Adrenal gland (tissue), 9 donors: ENCODE measurements at regions not wholly inside any gene's neighbourhood (a gene's known extent, or its start where the extent isn't known, plus 50 kb on each side); places are given as distances from the start of the nearest gene placed in this dataset.
"Not testable (repeated sequence)": the region's sequence is repeated elsewhere in the genome, so short reads cannot be mapped to it uniquely, and the experiment has no call there.

Experiments used
- DNase-seq, 7 donors: peaks; one replicate each; pipeline ENCODE4 v3.0.0-alpha.2; 2019 to 2020
- H3K27ac ChIP-seq, 5 donors: fragments of 200-600 bp; sonication (generic) in 4 of 5; 1 replicate in 3 of 5; 2 replicates in 2 of 5; pipeline versions ENCODE4 v1.5.1 to v1.8.0; 2016 to 2020; ENCODE audit warnings: mild to moderate bottlenecking in 1 of 5
- H3K27me3 ChIP-seq: fragments of 200-600 bp; 2 replicates; pipeline ENCODE4 v1.8.0; 2021
- H3K36me3 ChIP-seq, 2 donors: fragments of 200-600 bp; replicated peaks in 1 of 2; 1 replicate in 1 of 2; 2 replicates in 1 of 2; pipeline versions ENCODE4 v1.5.1 to v1.8.0; 2018 to 2022
- H3K4me1 ChIP-seq, 2 donors: fragments of 200-600 bp; replicated peaks in 1 of 2; 1 replicate in 1 of 2; 2 replicates in 1 of 2; pipeline versions ENCODE4 v1.5.1 to v1.8.0; 2018 to 2021
- H3K4me3 ChIP-seq, 4 donors: fragments of 200-600 bp; sonication (generic) in 3 of 4; one replicate each; pipeline ENCODE4 v1.5.1; 2016 to 2018
- H3K9me3 ChIP-seq, 3 donors: fragments of 200-600 bp; sonication (generic) in 1 of 3; replicated peaks in 1 of 3; 1 replicate in 2 of 3; 2 replicates in 1 of 3; pipeline versions ENCODE4 v1.5.1 to v1.8.0; 2016 to 2021
- CTCF ChIP-seq, 6 experiments: fragments of 450-650 bp in 4 of 6; fragments of 200-600 bp in 2 of 6; sonication (generic) in 1 of 6; IDR thresholded peaks; 1 replicate in 5 of 6; 2 replicates in 1 of 6; pipeline versions ENCODE4 v1.5.1 to v1.8.0; 2016 to 2021; ENCODE audit warnings: antibody characterized with exemption in 6 of 6, mild to moderate bottlenecking in 2 of 6, moderate library complexity in 1 of 6
- POLR2A ChIP-seq, 2 donors: fragments of 450-650 bp; IDR thresholded peaks; one replicate each; pipeline ENCODE4 v1.6.1; 2017; ENCODE audit warnings: antibody characterized with exemption in 2 of 2, mild to moderate bottlenecking in 2 of 2, moderate library complexity in 1 of 2
- WGBS, 4 donors: extraction: QIAGEN DNeasy Blood & Tissue Kit in 2 of 4; methylation state at CpG; one replicate each; pipeline versions ENCODE4 v1.1.5 to v1.1.7; 2013 to 2017; 5-methylcytosine and 5-hydroxymethylcytosine counted together
- intact Hi-C, 2 donors: fragments of 100-400 bp; cut with DNase I; formaldehyde crosslinking; loops; one replicate each; pipeline versions ENCODE4 v1.14.1 to v1.15.0; 2022 to 2023
- donor health status: healthy with polysubstance abuse.
- donor health status: Bipolar disorder and iron deficiency.
- donor health status: DM: yes; HTN: yes; CAD: no.
- donor health status: DM: no; HTN: no; CAD: no.
- donor health status: DM: no; HTN: no; CAD: no.

GRCh38 chr5:68110264-68110663 is 105.3 kb upstream of the PIK3R1 start:
- no peak for TF ChIP-seq CTCF (IDR thresholded peaks at IDR 0.05)
- no peak for TF ChIP-seq POLR2A (IDR thresholded peaks at IDR 0.05)
- 54 to 80% (median 69%) methylated on average over 1 of the region's 1 CpG for WGBS, 4 donors
- H3K4me1 ChIP-seq = no peaks in the 10 kb centered on the region
- H3K4me3 ChIP-seq = no peak overlapping the region
- no peaks in the 10 kb centered on the region for H3K9me3 ChIP-seq
- H3K27me3 ChIP-seq = no peaks in the 10 kb centered on the region
- DNase-seq = no peak
- H3K27ac ChIP-seq = no peak overlapping the region
- intact Hi-C loops = no loop called here
- no peaks in the 10 kb centered on the region for H3K36me3 ChIP-seq

- whole genome bisulfite sequencing, 4 donors = 80 to 92% (median 88%) methylated on average over 2 of the region's 2 CpGs
- H3K27me3 ChIP-seq, H3K4me3 ChIP-seq: not testable (repeated sequence)
These were observed 111.3 kb upstream of the PIK3R1 start for GRCh38 chr5:68104217-68104616.

GRCh38 chr5:68103297-68103696 is 112.3 kb upstream of the PIK3R1 start:
- WGBS, 4 donors = 84 to 95% (median 88%) methylated on average over 4 of the region's 4 CpGs
- intact Hi-C loops, H3K9me3 ChIP-seq, H3K27me3 ChIP-seq, H3K27ac ChIP-seq, H3K4me1 ChIP-seq, H3K36me3 ChIP-seq, H3K4me3 ChIP-seq, DNase-seq: not testable (repeated sequence)

More at GRCh38 chr5:68104217-68104616, 111.3 kb upstream of the PIK3R1 start:
- intact Hi-C loops, H3K36me3 ChIP-seq, H3K9me3 ChIP-seq, H3K27ac ChIP-seq, H3K4me1 ChIP-seq, DNase-seq: not testable (repeated sequence)

- no peak overlapping the region for H3K27ac ChIP-seq
- WGBS, 4 donors = 83 to 93% (median 88%) methylated on average over 4 to 5 of the region's 5 CpGs
- no peaks in the 10 kb centered on the region for H3K27me3 ChIP-seq
- no peaks in the 10 kb centered on the region for H3K9me3 ChIP-seq
- no peaks in the 10 kb centered on the region for H3K4me1 ChIP-seq
- no peak for DNase-seq
- intact Hi-C loops = no loop called here
- H3K36me3 ChIP-seq = no peaks in the 10 kb centered on the region
- TF ChIP-seq POLR2A (IDR thresholded peaks at IDR 0.05) (no peak), CTCF (IDR thresholded peaks at IDR 0.05) (no peak)
- no peak overlapping the region for H3K4me3 ChIP-seq
These were observed 116.2 kb upstream of the PIK3R1 start for GRCh38 chr5:68099327-68099726.

- Histone ChIP-seq H3K27me3 (no peaks in the 10 kb centered on the region), H3K4me1 (peaks cover 2 to 6% of the 10 kb centered on the region in 2 donors), H3K4me3 (no peak overlapping the region), H3K36me3 (no peaks in the 10 kb centered on the region), H3K27ac (no peak overlapping the region), H3K9me3 (no peaks in the 10 kb centered on the region)
- intact Hi-C loops = no loop called here
- no peak for TF ChIP-seq POLR2A (IDR thresholded peaks at IDR 0.05)
- no peak for TF ChIP-seq CTCF (IDR thresholded peaks at IDR 0.05)
- 84 to 94% (median 90%) methylated on average over 3 of the region's 3 CpGs for WGBS, 4 donors
- no peak for DNase-seq
These were observed 121.9 kb upstream of the PIK3R1 start for GRCh38 chr5:68093455-68094159.
